K562 (cell line): ENCODE measurements at regions not wholly inside any gene's neighbourhood (a gene's known extent, or its start where the extent isn't known, plus 50 kb on each side); places are given as distances from the start of the nearest gene placed in this dataset.

Experiments
- ATAC-seq: fragments of 200-7000 bp; cut with Tn5 transposase; 3 replicates; pipeline ENCODE4 v1.9.1; 2020; ENCODE audit warnings: moderate library complexity
- BruUV-seq: library from RNA; stranded (reverse); fragments of 400-500 nt; replicated peaks from 2 replicates; lab custom pipeline; 2021; lab: Mats Ljungman, UMichigan
- CTCF ChIA-PET: fragments of 300-600 bp; formaldehyde crosslinking; extraction: SDS; loops from one replicate; lab custom pipeline; 2021; ENCODE audit warnings: low intra/inter-chr PET ratio; lab: Yijun Ruan, JAX
- POLR2A ChIA-PET: fragments of 300-600, 350-650 bp; sonication (Branson Sonifier 250); formaldehyde crosslinking; extraction: SDS; loops from one replicate; lab custom pipeline; 2021; ENCODE audit warnings: antibody characterized with exemption, inconsistent platforms; lab: Yijun Ruan, JAX
- DNase-seq, 4 experiments: peaks; one replicate each; pipeline versions ENCODE4 v3.0.0 to v3.0.0-alpha.2; 2011 to 2018; ENCODE audit warnings: low spot score in 3 of 4, mixed read lengths in 3 of 4; ENCODE audit errors: extremely low read depth in 1 of 4
- FAIRE-seq: peaks from 2 replicates; lab custom pipeline; 2011; peaks lifted over from hg19 to GRCh38; lab: Jason Lieb, UNC
- H2AFZ ChIP-seq: 2 replicates; pipeline ENCODE4 v1.6.0; 2011; ENCODE audit warnings: low read depth, low read length, control low read depth, inconsistent platforms
- H3K27ac ChIP-seq: fragments of 200-600 bp; 3 replicates; pipeline ENCODE4 v1.8.0; 2011; ENCODE audit warnings: low read depth, mild to moderate bottlenecking, control low read depth, inconsistent platforms, low read length, moderate library complexity, mixed read lengths; ENCODE audit errors: extremely low read depth
- H3K27me3 ChIP-seq, 2 experiments: fragments of 300-600 bp in 1 of 2; 2 replicates in 1 of 2; 3 replicates in 1 of 2; pipeline versions ENCODE4 v1.6.0 to v1.8.0; 2011; ENCODE audit warnings: inconsistent platforms in 2 of 2, low read length in 2 of 2, mild to moderate bottlenecking in 1 of 2, mixed read lengths in 1 of 2, moderate library complexity in 1 of 2; ENCODE audit not compliant: control insufficient read depth in 2 of 2, insufficient read depth in 2 of 2
- H3K36me3 ChIP-seq: fragments of 300-600 bp; 3 replicates; pipeline ENCODE4 v1.8.0; 2011; ENCODE audit warnings: mild to moderate bottlenecking, low read length, inconsistent platforms; ENCODE audit not compliant: control insufficient read depth, insufficient read depth
- H3K4me1 ChIP-seq, 2 experiments: fragments of 200-600 bp in 1 of 2; replicated peaks in 1 of 2; 2 replicates in 1 of 2; 3 replicates in 1 of 2; pipeline versions ENCODE4 v1.5.1 to v1.8.0; 2011; ENCODE audit warnings: inconsistent platforms in 2 of 2, low read length in 2 of 2, mild to moderate bottlenecking in 1 of 2, mixed read lengths in 1 of 2, moderate library complexity in 1 of 2; ENCODE audit not compliant: control insufficient read depth in 2 of 2, insufficient read depth in 2 of 2
- H3K4me2 ChIP-seq: 2 replicates; pipeline ENCODE4 v1.6.1; 2011; ENCODE audit warnings: low read length, control low read depth, inconsistent platforms, mixed read lengths; ENCODE audit not compliant: insufficient read depth
- H3K4me3 ChIP-seq: fragments of 200-600 bp; sonication (generic), shearing (Covaris generic); 2 replicates; pipeline ENCODE4 v1.5.1; 2016; ENCODE audit warnings: control low read depth, inconsistent platforms
- H3K79me2 ChIP-seq: fragments of 200-600 bp; 3 replicates; pipeline ENCODE4 v1.8.0; 2011; ENCODE audit warnings: low read length, inconsistent platforms; ENCODE audit not compliant: control insufficient read depth, insufficient read depth
- H3K9ac ChIP-seq, 2 experiments: 2 replicates each; pipeline versions ENCODE4 v1.6.0 to v1.6.1; 2011; ENCODE audit warnings: low read depth in 2 of 2, low read length in 2 of 2, control low read depth in 1 of 2, inconsistent platforms in 1 of 2, mild to moderate bottlenecking in 1 of 2, mixed read lengths in 1 of 2; ENCODE audit not compliant: insufficient read depth in 1 of 2
- H3K9me1 ChIP-seq: one replicate; pipeline ENCODE4 v1.6.0; 2011; ENCODE audit warnings: inconsistent platforms, mild to moderate bottlenecking, low read length, moderate library complexity; ENCODE audit not compliant: control insufficient read depth, insufficient read depth
- H3K9me3 ChIP-seq: replicated peaks from 2 replicates; pipeline ENCODE4 v1.5.1; 2011; ENCODE audit warnings: low read depth, low read length, inconsistent platforms; ENCODE audit not compliant: control insufficient read depth, insufficient read depth
- H4K20me1 ChIP-seq: replicated peaks from 2 replicates; pipeline ENCODE4 v1.6.1; 2011; ENCODE audit warnings: low read length, inconsistent platforms, mixed read lengths; ENCODE audit not compliant: control insufficient read depth, insufficient read depth
- DMBX1 ChIP-seq: fragments of 250-450 bp; sonication (Bioruptor Pico); IDR thresholded peaks from 2 replicates; pipeline ENCODE4 v1.8.0; 2022; ENCODE audit warnings: inconsistent platforms, mild to moderate bottlenecking, moderate library complexity, borderline replicate concordance
- EHMT2 ChIP-seq: fragments of 450-650 bp; IDR thresholded peaks from 2 replicates; pipeline ENCODE4 v1.6.1; 2018; ENCODE audit warnings: antibody characterized with exemption
- FOS ChIP-seq: IDR thresholded peaks from 3 replicates; pipeline ENCODE4 v1.6.1; 2011; ENCODE audit not compliant: insufficient read length; ENCODE audit errors: extremely low read depth
- ZNF212 ChIP-seq: fragments of 450-650 bp; formaldehyde crosslinking; IDR thresholded peaks from 2 replicates; pipeline ENCODE4 v1.4.0; 2020; ENCODE audit warnings: mild to moderate bottlenecking
- ZNF277 ChIP-seq: fragments of 250-450 bp; sonication (Bioruptor Pico); IDR thresholded peaks from 2 replicates; pipeline ENCODE4 v1.8.0; 2022; ENCODE audit warnings: inconsistent platforms, mild to moderate bottlenecking, moderate library complexity, borderline replicate concordance
- WGBS: fragments of 100-300 bp; shearing (Covaris generic); methylation state at CpG from one replicate; pipeline ENCODE4 v1.1.6; 2016; ENCODE audit warnings: low coverage, mixed read lengths; ENCODE audit not compliant: insufficient coverage; ENCODE audit errors: missing lambda C conversion rate; 5-methylcytosine and 5-hydroxymethylcytosine counted together
- in situ Hi-C: fragments of 300-500 bp; cut with MboI; formaldehyde crosslinking; loops from 4 replicates; pipeline ENCODE4 v1.15.0; 2018; ENCODE audit warnings: inconsistent platforms, mixed read lengths
- intact Hi-C: fragments of 100-400 bp; cut with micrococcal nuclease; formaldehyde crosslinking; loops from 2 replicates; pipeline ENCODE4 v1.14.2; 2022

GRCh38 chr10:20998036-20998435, 100.9 kb upstream of the NEBL start:
- POLR2A ChIA-PET = no interaction called here
- intact Hi-C loops = no loop called here

More at GRCh38 chr10:20998036-20998435, 100.9 kb upstream of the NEBL start:
- Histone ChIP-seq H3K79me2 (no peaks in the 10 kb centered on the region), H3K9ac (no peak overlapping the region), H3K4me1 (0 out of 5 replicates have a peak, but pooled peaks cover 0 to 5% of the 10 kb centered on the region in 2 experiments), H3K36me3 (no peaks in the 10 kb centered on the region), H3K27me3 (no peaks in the 10 kb centered on the region), H3K4me3 (no peak overlapping the region), H2AFZ (no peak overlapping the region), H3K27ac (no peak overlapping the region), H3K9me3 (no peaks in the 10 kb centered on the region), H3K9me1 (no peaks in the 10 kb centered on the region), H3K4me2 (no peak overlapping the region), H4K20me1 (no peaks in the 10 kb centered on the region)
- WGBS = 38% methylated on average over 5 of the region's 5 CpGs
- ATAC-seq = no peak
- no peak for FAIRE-seq
- no peak for DNase-seq
- in situ Hi-C loops = no loop called here
- no TSS peak for BruUV-seq
- CTCF ChIA-PET = interaction anchor here (0.6 kb wide), 1 partner anchor 210 kb away, joined by 3 read pairs; no protein-coding TSS in a partner anchor
- TF ChIP-seq ZNF212 (CRISPR knock-in tag) = no peak
- TF ChIP-seq FOS = no peak
- TF ChIP-seq EHMT2 = no peak
- TF ChIP-seq DMBX1 = no peak
- TF ChIP-seq ZNF277 = no peak
